NCI-H345 treated with DMSO at 0.1 percent for 48 hours (cell line): ENCODE measurements at regions not wholly inside any gene's neighbourhood (a gene's known extent, or its start where the extent isn't known, plus 50 kb on each side); places are given as distances from the start of the nearest gene placed in this dataset.
"Not testable (repeated sequence)": the region's sequence is repeated elsewhere in the genome, so short reads cannot be mapped to it uniquely, and the experiment has no call there.

Experiments
- DNase-seq: peaks from one replicate; lab custom pipeline; 2025; ENCODE audit not compliant: unreplicated experiment; lab: John Stamatoyannopoulos, UW

- no peak for DNase-seq
These were observed 179.7 kb downstream of the MREG start for GRCh38 chr2:215833531-215834162.

DNA sequence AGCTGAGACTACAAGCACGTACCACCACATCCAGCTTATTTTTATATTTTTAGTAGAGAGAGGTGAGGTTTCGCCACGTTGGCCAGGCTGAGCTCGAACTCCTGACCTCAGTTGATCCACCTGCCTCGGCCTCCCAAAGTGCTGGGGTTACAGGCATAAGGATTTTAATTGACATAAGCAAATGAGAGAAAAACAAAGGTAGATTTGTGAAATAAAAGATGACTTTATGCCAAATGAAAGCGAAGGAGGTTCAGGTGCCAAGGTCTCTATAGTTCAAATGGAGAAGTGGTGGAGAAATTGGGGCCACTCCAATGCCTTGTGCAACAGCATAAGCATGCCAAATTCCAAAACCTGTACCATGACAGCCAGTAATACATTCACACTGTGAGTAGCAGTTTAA is 180.6 kb downstream of the MREG start:
- DNase-seq, result no peak

DNA sequence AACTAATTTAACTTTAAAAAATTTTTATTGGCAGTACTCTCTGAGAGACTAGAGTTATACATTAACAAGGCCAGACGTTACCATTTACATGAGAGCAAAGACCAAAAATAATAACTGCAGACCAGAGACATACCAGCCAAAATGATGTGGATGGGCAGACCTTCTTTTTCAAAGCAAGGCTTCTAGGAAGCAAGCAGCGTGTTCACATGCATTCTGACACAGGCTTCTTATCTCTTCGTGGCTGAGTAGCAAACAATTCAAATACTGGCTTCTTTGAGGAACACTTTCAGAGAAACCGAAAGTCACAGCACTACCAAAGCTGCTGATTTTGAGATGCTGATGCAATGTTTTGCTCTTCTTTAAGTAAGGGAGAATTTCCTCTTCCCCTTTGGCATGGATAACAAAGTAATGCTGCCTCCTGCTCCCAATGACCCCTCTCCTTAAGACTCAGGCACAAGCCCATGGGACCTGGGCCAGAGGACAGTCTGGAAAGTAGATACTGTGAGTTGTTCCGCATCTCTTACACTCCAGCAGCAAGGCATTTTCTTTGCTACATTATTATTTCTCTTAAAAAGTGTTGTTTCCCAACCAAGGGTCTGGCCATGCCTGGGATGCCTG is 181.9 kb downstream of the MREG start:
- DNase-seq, result no peak

- DNase-seq, result no peak
These were observed 183.0 kb downstream of the MREG start for GRCh38 chr2:215830304-215830703.

GRCh38 chr2:215829261-215829660 is 184.1 kb downstream of the MREG start:
- DNase-seq, result no peak

DNA sequence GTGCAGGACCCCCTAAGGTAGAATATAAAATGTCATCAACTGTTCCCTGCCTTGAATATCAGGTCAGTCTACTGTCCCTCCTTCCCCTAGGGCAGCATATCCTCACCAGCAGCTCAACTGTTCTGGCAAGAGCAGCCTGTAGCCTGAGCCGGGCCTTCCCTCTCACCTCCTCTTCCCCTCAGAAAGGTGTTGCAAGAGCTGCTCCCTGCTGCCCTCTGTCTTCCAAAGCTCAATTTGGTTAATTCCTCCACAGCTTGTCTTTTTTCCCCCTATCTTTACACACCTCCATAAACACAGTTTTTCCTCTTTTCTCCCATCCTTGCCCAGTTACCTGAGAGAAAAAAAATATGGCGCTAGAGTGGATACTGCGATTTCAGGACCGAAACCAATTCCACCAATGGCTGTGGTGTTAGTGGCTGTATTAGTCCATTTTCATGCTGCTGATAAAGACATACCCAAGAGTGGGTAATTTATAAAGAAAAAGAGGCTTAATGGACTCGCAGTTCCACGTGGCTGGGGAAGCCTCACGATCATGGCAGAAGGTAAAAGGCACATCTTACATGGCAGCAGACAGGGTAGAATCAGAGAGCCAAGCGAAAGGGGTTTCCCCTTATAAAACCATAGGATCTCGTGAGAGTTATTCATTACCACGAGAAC is 184.7 kb downstream of the MREG start:
- DNase-seq, result no peak

DNA sequence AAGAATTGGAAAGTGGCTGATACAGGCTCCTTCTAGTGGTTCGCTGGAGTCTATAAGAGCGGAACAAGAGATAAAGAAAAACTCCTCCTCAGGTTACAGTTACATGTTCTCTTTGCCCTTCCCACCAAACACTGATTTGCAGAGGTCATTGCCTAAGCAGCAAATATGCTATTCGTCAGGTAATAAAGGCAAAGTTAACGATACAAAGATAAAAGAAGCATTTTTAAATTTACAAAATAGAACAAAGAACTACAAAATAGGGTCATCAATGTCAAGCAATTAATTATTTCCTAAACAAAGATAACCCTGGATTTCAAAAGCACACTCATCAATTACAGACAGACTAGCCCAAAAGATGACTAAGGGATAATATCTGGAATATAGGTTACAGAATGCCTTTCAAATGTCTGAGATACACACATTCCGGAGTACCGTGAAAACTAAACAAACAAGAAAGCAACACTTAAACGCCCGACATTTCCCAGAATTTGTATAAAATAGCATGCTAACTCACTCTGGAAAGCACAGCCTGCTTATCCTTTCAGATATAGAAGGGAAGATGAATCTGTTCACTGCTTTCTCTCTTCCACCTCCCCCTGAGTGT is 186.4 kb downstream of the MREG start:
- no peak for DNase-seq

GRCh38 chr2:215826376-215826775 is 187.0 kb downstream of the MREG start:
- DNase-seq, result no peak

- no peak for DNase-seq
These were observed 187.6 kb downstream of the MREG start for GRCh38 chr2:215825707-215826106.

DNA sequence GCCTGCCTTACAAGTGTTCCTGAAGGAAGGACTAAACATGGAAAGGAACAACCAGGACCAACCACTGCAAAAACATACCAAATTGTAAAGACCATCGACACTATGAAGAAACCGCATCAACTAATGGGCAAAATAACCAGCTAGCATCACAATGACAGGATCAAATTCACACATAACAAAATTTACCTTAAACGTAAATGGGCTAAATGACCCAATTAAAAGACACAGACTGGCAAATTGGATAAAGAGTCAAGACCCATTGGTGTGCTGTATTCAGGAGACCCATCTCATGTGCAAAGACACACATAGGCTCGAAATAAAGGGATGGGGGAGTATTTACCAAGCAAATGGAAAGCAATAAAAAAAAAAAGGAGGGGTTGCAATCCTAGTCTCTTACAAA is 192.1 kb downstream of the MREG start:
- DNase-seq, result not testable (repeated sequence)

- DNase-seq, result not testable (repeated sequence)
These were observed 193.6 kb downstream of the MREG start for GRCh38 chr2:215819713-215820112.

- no peak for DNase-seq
These were observed 196.3 kb downstream of the MREG start for GRCh38 chr2:215817046-215817445.

- no peak for DNase-seq
These were observed 196.9 kb downstream of the MREG start for GRCh38 chr2:215816424-215816823.

- DNase-seq, result no peak
These were observed 197.4 kb downstream of the MREG start for GRCh38 chr2:215815960-215816359.

DNA sequence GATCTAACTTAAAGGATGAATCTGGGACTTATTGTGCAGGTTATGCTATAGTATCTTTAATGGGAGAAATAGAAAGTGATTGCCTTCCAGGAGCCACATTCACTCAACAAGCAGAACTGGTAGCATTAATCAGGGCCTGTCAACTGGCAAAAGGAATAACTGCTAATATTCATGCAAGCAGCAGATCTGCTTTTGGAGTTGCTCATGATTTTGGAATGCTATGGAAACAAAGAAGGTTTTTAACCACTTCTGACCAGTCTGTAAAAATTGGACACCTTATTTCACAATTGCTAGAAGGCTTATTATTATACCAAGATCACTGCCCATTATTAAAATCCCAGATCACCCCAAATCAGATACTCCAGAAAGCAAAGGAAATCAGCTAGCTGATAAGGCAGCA is 200.4 kb downstream of the MREG start:
- DNase-seq, result no peak

- DNase-seq, result no peak
These were observed 201.7 kb downstream of the MREG start for GRCh38 chr2:215811409-215812345.

GRCh38 chr2:215811003-215811402 is 202.3 kb downstream of the MREG start:
- no peak for DNase-seq

- no peak for DNase-seq
These were observed 204.4 kb downstream of the MREG start for GRCh38 chr2:215808996-215809395.

GRCh38 chr2:215808194-215808593 is 205.2 kb downstream of the MREG start:
- no peak for DNase-seq

GRCh38 chr2:215805493-215805892 is 207.9 kb downstream of the MREG start:
- no peak for DNase-seq

DNA sequence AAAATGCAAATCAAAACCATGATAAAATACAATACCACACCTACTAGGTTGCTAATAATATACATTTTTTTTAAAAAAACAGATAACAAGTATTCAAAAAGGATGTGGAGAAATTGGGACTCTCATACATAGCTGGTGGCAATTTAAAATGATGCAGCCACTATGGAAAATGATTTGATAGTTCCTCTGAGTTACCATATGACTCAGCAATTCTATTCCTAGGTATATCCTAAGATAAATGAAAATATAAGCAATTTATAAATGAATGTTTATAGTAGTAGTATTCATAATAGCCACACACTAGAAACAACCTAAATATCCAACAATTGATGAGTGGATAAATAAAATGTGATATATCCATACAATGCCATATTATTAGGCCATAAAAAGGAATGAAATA is 210.2 kb downstream of the MREG start:
- no peak for DNase-seq
